Right cardiac atrium (tissue), 5 donors: ENCODE measurements at regions not wholly inside any gene's neighbourhood (a gene's known extent, or its start where the extent isn't known, plus 50 kb on each side); places are given as distances from the start of the nearest gene placed in this dataset.
A peak's percentile ranks its signal among the peaks of the same experiment; 100 is the strongest.

Experiments used
- ATAC-seq, 2 donors: fragments of 200-7000 bp; cut with Tn5 transposase; one replicate each; pipeline versions ENCODE4 v1.8.0 to v1.9.1; 2020; ENCODE audit warnings: moderate library complexity in 2 of 2, mild to moderate bottlenecking in 1 of 2
- DNase-seq, 3 donors: peaks; one replicate each; pipeline ENCODE4 v3.0.0-alpha.2; 2020
- H3K27ac ChIP-seq: one replicate; pipeline ENCODE4 v1.5.1; 2013; ENCODE audit warnings: mild to moderate bottlenecking, low read length, control low read depth, moderate library complexity
- H3K27me3 ChIP-seq: one replicate; pipeline ENCODE4 v1.6.1; 2013; ENCODE audit not compliant: control insufficient read depth, insufficient read depth
- H3K4me1 ChIP-seq: one replicate; pipeline ENCODE4 v1.6.1; 2013; ENCODE audit warnings: low read length; ENCODE audit not compliant: control insufficient read depth, insufficient read depth
- H3K4me3 ChIP-seq: one replicate; pipeline ENCODE4 v1.5.1; 2013; ENCODE audit warnings: low read length, control low read depth
- H3K9me3 ChIP-seq: one replicate; pipeline ENCODE4 v1.6.1; 2013; ENCODE audit warnings: low read length; ENCODE audit not compliant: control insufficient read depth
- WGBS: extraction: QIAGEN DNeasy Blood & Tissue Kit; methylation state at CpG from one replicate; pipeline ENCODE4 v1.1.7; 2013; 5-methylcytosine and 5-hydroxymethylcytosine counted together
- intact Hi-C, 4 donors: fragments of 100-400 bp; cut with DNase I; formaldehyde crosslinking; loops; one replicate each; pipeline versions ENCODE4 v1.11.0 to v1.14.0; 2022 to 2023
- donor health status: healthy with polysubstance abuse.
- donor health status: DM: no; HTN: yes; CAD: no.
- donor health status: DM: no; HTN: no; CAD: no.
- donor health status: DM: no; HTN: yes; CAD: no; lungs with severe emphysema.
- donor health status: DM: yes; HTN: yes; CAD: no.

DNA sequence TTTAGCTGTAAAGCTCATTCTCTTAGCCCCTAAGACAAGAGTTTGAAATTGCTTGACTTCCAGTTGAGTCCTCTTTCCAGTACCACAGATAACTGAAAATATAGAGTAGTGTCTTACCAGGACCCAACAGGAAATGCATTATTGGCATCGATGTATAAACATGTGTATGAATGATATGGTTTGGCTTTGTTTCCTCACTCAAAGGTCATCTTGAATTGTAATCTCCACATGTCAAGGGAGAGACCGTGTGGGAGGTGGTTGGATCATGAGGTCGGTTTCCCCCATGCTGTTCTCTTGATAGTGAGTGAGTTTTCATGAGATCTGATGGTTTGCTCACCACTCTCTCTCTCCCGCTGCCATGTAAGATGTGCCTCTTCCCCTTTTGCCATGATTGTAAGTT is 745.0 kb downstream of the TMEM182 start:
- Histone ChIP-seq H3K4me1 (no peaks in the 10 kb centered on the region), H3K27ac (no peak overlapping the region), H3K27me3 (no peaks in the 10 kb centered on the region), H3K9me3 (no peaks in the 10 kb centered on the region), H3K4me3 (no peak overlapping the region)
- ATAC-seq (no peak), DNase-seq (no peak)
- intact Hi-C loops, result no loop called here
- 60% methylated on average over 4 of the region's 4 CpGs for WGBS

DNA sequence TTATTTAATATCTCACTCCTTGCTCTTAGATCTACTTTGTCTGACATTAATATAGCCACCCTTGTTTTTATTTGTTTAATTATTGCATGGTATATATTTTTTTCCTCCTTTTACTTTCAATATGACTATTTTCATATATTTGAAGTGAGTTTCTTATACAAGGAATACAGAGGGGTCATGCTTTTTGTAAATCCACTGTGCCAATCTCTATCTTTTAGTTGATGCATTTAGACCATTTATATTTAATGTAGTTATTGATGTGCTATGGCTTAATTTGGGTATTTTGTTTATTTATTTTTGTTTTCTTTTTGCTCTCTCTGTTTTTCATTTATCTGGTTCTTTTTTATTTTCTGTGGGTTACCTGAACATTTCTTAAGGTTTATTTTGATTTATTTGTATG is 750.6 kb downstream of the TMEM182 start:
- no peak overlapping the region for H3K4me3 ChIP-seq
- H3K4me1 ChIP-seq, result no peaks in the 10 kb centered on the region
- H3K9me3 ChIP-seq, result no peaks in the 10 kb centered on the region
- DNase-seq, result no peak
- no peak overlapping the region for H3K27ac ChIP-seq
- no peaks in the 10 kb centered on the region for H3K27me3 ChIP-seq
- ATAC-seq, result no peak
- intact Hi-C loops, result no loop called here

DNA sequence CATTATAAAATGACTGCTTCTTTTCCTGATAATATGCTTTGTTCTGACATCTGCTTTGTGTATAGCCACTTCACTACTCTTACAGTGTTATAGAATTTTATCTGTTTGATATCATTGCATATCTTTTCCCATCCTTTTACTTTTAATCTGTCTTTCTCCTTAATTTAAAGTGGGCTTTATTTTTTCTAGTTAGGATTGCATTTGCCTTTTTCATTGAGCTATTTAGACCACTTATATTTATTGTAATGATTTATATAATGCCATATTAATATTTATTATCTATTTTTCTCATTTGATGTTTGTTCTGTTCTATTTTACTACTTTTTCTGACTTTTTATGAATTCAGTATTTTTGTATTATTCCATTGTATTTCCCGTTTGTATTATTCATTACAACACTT is 758.7 kb downstream of the TMEM182 start:
- ATAC-seq, result no peak
- Histone ChIP-seq H3K4me1 (no peaks in the 10 kb centered on the region), H3K9me3 (no peaks in the 10 kb centered on the region), H3K27me3 (no peaks in the 10 kb centered on the region), H3K4me3 (no peak overlapping the region), H3K27ac (no peak overlapping the region)
- WGBS, result 71% methylated on average over 1 of the region's 1 CpG
- DNase-seq, result no peak
- intact Hi-C loops, result no loop called here

DNA sequence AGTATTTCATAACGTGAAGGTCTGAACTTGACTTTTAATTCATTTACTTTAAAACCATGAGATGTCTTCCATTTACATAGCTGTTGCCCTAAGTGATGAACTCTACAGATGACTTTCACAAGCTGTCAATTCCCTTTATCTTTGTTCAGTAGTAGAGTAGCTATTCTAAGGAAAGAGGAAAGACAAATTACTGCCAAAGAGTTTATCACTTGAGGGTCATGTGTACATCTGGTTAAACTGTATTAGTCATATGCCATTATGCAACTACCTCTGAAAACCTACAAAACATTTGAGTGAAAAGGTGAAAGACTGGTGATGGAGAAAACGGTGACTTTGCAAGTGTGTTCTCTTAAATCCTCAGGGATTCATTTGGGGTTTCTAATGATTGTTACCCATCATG is 763.9 kb downstream of the TMEM182 start:
- ATAC-seq (no peak), DNase-seq (no peak)
- Histone ChIP-seq H3K4me1 (no peaks in the 10 kb centered on the region), H3K27ac (no peak overlapping the region), H3K9me3 (no peaks in the 10 kb centered on the region), H3K27me3 (no peaks in the 10 kb centered on the region), H3K4me3 (no peak overlapping the region)
- whole genome bisulfite sequencing, result 60% methylated on average over 2 of the region's 2 CpGs
- intact Hi-C loops, result no loop called here

DNA sequence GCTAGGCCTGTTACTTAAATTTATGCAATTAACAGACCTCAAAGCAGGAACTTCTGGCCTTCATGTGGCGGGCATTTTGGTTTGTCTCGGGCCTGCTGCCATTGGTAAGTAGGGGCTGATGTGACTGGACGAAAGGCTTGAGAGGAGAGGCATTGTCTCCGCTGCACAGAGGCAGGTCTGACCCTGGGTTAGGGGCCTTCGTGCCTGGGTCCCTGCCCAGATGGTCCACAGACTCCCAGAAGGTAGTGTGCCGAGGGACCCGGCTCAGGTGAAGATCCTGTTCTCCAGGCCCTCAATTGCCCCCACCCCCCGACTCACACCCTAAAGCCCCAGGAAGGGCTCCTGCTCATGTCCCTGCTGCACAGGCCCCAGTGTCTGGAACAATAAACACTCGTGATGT is 764.9 kb downstream of the TMEM182 start:
- WGBS, result 77% methylated on average over 9 of the region's 9 CpGs
- Histone ChIP-seq H3K27me3 (no peaks in the 10 kb centered on the region), H3K9me3 (no peaks in the 10 kb centered on the region), H3K27ac (no peak overlapping the region), H3K4me3 (no peak overlapping the region), H3K4me1 (no peaks in the 10 kb centered on the region)
- intact Hi-C loops, result no loop called here
- DNase-seq (peak in 1 of 3 donors; percentile 21), ATAC-seq (no peak)

DNA sequence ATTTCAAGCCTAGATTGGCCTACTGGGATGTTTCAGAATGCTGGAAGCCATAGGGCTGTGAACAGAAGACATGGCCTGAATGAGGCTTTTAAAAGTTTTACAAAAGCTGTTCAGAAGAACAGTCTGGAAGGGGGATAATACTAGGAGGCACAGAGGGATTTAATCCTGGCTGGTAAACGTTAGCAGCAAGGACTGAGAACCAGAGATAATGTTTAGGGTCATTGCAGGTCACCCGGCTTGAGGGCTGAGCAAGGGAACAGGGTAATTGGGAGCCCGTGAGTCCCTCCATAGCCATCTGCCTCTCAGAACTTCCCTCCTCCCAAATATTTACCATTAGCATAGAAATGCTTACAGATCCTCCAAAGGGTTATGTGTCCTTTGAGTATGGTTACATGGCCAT is 765.4 kb downstream of the TMEM182 start:
- no peak overlapping the region for H3K27ac ChIP-seq
- intact Hi-C loops, result no loop called here
- no peaks in the 10 kb centered on the region for H3K27me3 ChIP-seq
- DNase-seq (no peak), ATAC-seq (no peak)
- 44% methylated on average over 3 of the region's 3 CpGs for WGBS
- no peaks in the 10 kb centered on the region for H3K9me3 ChIP-seq
- no peaks in the 10 kb centered on the region for H3K4me1 ChIP-seq
- no peak overlapping the region for H3K4me3 ChIP-seq

DNA sequence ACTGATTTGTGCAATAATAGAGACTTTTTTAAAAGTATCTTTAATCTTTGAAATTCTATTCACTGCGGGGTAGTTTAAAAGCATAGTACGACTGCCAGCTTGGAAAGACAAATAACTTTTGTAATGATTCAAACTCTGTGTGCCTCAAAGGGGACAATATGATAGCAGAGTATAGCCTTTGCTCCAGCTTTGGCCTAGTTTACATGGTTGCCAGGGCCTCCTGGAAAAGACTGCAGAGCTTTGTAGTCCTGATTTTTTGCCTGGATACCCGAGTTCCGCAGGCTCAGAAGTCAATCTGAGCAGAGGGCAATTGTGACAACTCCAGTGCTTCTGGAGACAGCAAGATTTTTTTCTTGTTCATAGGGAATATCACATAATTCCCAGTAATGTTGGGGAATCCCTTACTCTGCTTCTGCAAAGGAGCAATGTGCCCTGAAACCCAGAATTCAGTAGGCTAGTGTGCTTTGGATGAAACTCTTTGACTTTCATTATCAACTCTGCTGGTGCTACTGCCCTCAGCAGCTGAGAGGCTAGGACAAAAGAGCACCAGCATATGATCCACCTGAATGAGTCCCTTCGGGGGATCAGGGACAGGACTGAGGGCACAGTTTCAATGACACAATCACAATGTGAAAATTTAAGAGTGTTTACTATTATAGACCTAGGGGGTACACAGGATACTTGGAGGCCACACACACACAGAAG is 768.1 kb downstream of the TMEM182 start:
- H3K27me3 ChIP-seq, result no peaks in the 10 kb centered on the region
- H3K9me3 ChIP-seq, result no peaks in the 10 kb centered on the region
- intact Hi-C loops, result no loop called here
- DNase-seq (no peak), ATAC-seq (no peak)
- no peak overlapping the region for H3K4me3 ChIP-seq
- no peak overlapping the region for H3K27ac ChIP-seq
- H3K4me1 ChIP-seq, result no peaks in the 10 kb centered on the region
- WGBS, result 72% methylated on average over 5 of the region's 5 CpGs

DNA sequence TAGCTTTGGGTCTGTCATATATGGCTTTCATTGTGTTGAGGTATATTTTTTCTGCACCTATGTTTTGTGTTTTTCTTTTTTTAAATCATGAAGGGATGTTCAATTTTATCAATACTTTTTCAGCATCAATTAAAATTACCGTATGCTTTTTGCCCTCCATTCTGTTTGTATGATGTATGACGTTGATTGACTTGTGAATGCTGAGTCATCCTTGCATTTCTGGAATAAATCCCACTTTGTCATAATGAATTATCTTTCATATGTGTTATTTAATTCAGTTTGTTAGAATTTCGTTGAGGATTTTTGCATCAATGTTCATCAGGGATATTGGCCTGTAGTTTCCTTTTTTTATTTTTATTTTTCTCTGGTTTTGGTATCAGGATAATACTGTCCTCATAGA is 790.9 kb downstream of the TMEM182 start:
- 68% methylated on average over 3 of the region's 3 CpGs for WGBS
- ATAC-seq (no peak), DNase-seq (no peak)
- no peak overlapping the region for H3K4me3 ChIP-seq
- H3K27me3 ChIP-seq, result no peaks in the 10 kb centered on the region
- no peaks in the 10 kb centered on the region for H3K9me3 ChIP-seq
- H3K27ac ChIP-seq, result no peak overlapping the region
- H3K4me1 ChIP-seq, result no peaks in the 10 kb centered on the region
- intact Hi-C loops, result no loop called here

DNA sequence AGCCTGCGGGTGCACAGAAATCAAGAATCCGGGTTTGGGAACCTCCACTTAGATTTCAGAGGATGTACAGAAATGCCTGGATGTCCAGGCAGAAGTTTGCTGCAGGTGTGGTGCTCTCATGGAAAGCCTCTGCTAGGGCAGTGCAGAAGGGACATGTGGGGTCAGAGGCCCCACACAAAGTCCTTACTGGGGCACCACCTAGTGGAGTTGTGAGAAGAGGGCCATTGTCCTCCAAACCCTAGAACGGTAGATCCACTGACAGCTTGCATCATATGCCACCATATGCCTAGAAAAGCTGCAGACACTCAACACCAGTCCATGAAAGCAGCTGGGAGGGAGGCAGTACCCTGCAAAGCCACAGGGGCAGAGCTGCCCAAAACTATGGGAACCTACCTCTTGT is 833.0 kb downstream of the TMEM182 start:
- ATAC-seq (no peak), DNase-seq (no peak)
- H3K4me3 ChIP-seq, result no peak overlapping the region
- no peaks in the 10 kb centered on the region for H3K9me3 ChIP-seq
- WGBS, result 85% methylated on average over 3 of the region's 3 CpGs
- H3K27ac ChIP-seq, result no peak overlapping the region
- no peaks in the 10 kb centered on the region for H3K4me1 ChIP-seq
- no peaks in the 10 kb centered on the region for H3K27me3 ChIP-seq
- intact Hi-C loops, result no loop called here

DNA sequence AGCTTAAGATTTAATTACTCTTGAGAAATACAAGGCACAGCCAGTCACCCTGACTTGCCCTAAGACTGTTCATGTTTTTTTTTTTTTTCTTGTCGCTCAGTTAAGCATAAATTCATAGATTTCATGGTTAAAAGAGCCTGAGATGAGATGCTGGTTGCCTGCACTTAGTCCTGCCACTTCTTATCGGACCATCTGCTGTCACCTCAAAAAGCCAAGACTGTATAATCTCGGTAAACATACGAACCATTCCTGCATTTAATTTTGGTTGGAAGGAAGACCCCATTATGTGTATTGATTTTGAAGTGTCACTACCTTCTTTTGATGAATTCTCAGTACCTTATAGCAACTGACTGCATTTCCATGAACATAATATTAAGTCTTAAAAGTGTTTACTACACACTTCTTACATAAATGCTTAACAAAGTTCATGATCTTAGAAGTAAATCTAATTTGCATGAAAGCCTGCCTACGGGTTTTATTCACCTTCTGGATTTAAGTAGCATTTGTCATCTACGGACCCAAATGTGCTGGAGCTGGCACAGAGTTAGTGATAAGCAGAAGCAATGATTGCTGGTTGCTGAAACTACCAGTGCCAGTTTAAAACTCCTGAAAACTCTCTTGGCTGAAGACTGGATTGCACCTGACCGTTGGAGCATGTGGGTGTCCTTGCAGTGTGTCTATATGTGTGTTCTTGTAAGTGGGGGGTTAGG is 843.4 kb downstream of the TMEM182 start:
- intact Hi-C loops, result no loop called here
- ATAC-seq, result no peak
- 68% methylated on average over 7 of the region's 7 CpGs for WGBS
- no peaks in the 10 kb centered on the region for H3K27me3 ChIP-seq
- no peak overlapping the region for H3K4me3 ChIP-seq
- H3K9me3 ChIP-seq, result no peaks in the 10 kb centered on the region
- H3K4me1 ChIP-seq, result no peaks in the 10 kb centered on the region
- DNase-seq, result no peak
- H3K27ac ChIP-seq, result no peak overlapping the region

DNA sequence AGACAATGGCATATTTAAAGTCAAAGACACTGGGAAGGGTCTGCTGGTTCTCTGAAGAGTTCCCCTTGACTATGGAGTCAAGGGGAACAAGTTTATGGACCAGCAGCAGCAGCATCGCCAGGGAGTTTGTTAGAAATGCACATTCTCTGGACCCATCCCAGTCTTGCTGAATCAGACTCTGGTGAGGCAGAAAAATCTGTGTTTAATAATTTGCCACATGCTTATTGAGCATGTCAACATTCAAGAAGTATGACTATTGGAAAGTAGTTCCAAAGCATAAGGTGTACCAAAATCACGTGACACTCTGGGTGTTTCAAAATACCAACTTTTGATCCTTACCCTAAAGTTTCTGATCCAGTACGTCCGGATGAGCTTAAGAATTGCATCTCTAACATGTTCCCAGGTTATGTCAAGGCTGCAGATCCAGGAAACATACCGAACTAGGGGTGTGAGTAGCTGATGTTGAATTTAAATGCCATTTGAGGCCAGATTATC is 853.8 kb downstream of the TMEM182 start:
- no peak for DNase-seq
- no peak overlapping the region for H3K4me3 ChIP-seq
- no peaks in the 10 kb centered on the region for H3K4me1 ChIP-seq
- no peak overlapping the region for H3K27ac ChIP-seq
- no peaks in the 10 kb centered on the region for H3K27me3 ChIP-seq
- 79% methylated on average over 5 of the region's 5 CpGs for WGBS
- no peaks in the 10 kb centered on the region for H3K9me3 ChIP-seq
- intact Hi-C loops, result no loop called here
- no peak for ATAC-seq
